ENCODE measurements at regions not wholly inside any gene's neighbourhood (a gene's known extent, or its start where the extent isn't known, plus 50 kb on each side); places are given as distances from the start of the nearest gene placed in this dataset.

DNA sequence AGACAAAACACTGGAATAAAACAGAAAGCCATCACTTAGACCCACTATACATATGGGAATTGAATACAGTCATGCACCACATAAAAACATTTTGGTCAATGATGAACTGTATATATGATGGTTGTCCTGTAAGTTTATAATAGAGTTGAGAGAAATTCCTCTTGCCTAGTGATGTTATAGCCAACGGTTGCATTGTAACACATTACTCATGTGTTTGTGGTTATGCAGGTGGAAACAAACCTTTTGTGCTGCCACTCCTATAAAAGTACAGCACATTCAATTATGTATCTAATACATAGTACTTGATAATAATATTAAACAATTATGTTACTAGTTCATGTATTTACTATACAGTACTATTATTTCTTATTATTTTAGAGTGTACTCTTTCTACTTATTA lies 381.2 kb upstream of the MBL2 start:
- TF ChIP-seq, protein P1, sequence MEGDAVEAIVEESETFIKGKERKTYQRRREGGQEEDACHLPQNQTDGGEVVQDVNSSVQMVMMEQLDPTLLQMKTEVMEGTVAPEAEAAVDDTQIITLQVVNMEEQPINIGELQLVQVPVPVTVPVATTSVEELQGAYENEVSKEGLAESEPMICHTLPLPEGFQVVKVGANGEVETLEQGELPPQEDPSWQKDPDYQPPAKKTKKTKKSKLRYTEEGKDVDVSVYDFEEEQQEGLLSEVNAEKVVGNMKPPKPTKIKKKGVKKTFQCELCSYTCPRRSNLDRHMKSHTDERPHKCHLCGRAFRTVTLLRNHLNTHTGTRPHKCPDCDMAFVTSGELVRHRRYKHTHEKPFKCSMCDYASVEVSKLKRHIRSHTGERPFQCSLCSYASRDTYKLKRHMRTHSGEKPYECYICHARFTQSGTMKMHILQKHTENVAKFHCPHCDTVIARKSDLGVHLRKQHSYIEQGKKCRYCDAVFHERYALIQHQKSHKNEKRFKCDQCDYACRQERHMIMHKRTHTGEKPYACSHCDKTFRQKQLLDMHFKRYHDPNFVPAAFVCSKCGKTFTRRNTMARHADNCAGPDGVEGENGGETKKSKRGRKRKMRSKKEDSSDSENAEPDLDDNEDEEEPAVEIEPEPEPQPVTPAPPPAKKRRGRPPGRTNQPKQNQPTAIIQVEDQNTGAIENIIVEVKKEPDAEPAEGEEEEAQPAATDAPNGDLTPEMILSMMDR (IDR thresholded peaks at IDR 0.05; ENCODE audit: low read depth, low read length): no peak
- no peaks in the 10 kb centered on the region for H3K27me3 ChIP-seq (ENCODE audit: insufficient read depth, low read depth, severe bottlenecking)

DNA sequence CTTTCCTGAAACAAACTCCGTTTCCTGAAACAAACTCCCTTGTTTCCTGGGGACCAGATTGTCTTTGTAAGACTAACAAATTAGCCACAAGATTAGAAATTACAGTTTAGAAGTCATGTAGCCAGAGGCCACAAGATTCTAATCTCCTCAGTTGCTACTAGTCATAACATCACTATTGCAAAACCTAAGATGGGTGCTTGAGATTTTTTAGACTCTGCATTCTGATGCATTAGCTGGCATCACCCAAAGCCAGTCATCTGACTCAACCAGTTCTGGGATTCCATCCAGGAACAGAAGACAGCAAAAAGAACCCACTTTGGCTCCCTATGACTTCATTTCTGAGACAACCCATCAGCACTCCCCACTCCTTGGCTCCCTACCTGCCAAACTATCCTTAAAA lies 367.9 kb upstream of the MBL2 start:
- TF ChIP-seq, protein P1 (IDR thresholded peaks at IDR 0.05; ENCODE audit: low read depth, low read length): no peak
- Histone ChIP-seq H3K27me3 (ENCODE audit: insufficient read depth, low read depth, severe bottlenecking) (no peaks in the 10 kb centered on the region), H3K27ac (no peak overlapping the region), H3K9me3 (ENCODE audit: severe bottlenecking) (no peaks in the 10 kb centered on the region), H3K36me3 (no peaks in the 10 kb centered on the region), H3K4me3 (ENCODE audit: low read depth, low read length) (no peak overlapping the region)
- DNase-seq: no peak

More for the DNA sequence above, 381.2 kb upstream of the MBL2 start:
- DNase-seq: no peak
- no peak overlapping the region for H3K27ac ChIP-seq
- H3K9me3 ChIP-seq (ENCODE audit: severe bottlenecking): no peaks in the 10 kb centered on the region
- no peaks in the 10 kb centered on the region for H3K36me3 ChIP-seq
- H3K4me3 ChIP-seq (ENCODE audit: low read depth, low read length): no peak overlapping the region

- no peak overlapping the region for H3K27ac ChIP-seq
- H3K9me3 ChIP-seq (ENCODE audit: severe bottlenecking): no peaks in the 10 kb centered on the region
- no peak for DNase-seq
- H3K4me3 ChIP-seq (ENCODE audit: low read depth, low read length): no peak overlapping the region
- H3K36me3 ChIP-seq: no peaks in the 10 kb centered on the region
- TF ChIP-seq, protein P1 (IDR thresholded peaks at IDR 0.05; ENCODE audit: low read depth, low read length): no peak
- no peaks in the 10 kb centered on the region for H3K27me3 ChIP-seq (ENCODE audit: insufficient read depth, low read depth, severe bottlenecking)
These were observed 363.3 kb upstream of the MBL2 start for GRCh38 chr10:53135897-53136253.

DNA sequence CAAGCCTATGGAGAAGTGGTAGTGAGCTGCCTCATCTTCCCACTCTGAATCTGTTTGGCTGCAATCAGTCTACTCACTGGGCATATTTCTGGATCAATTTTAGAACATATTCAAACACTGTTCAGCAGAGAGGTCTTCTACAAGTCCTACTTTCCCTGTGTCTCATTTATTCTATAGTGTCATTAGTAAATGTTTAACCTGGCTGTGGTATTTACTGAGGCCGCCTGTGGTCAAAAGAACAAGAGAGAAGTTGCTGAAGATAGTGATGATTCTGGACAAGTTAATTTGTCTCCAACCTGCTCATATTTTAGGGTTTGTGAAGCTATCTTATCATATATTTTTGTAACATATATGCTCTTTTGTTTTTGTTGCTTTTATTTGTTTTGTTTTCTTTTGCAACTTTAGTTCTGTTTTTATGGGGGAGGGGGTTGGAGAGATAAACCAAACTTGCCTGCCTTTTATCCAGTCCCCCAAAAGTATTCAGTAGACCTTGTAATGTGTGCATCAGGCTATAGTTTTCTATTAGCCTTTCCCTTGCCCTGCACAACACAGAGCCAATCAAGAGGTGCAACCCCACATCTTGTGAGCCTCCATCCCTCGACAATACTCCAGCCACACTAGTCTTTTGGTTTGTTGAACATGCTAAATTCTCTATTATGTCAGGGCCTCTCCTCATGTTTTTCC lies 362.8 kb upstream of the MBL2 start:
- H3K36me3 ChIP-seq: no peaks in the 10 kb centered on the region
- no peak for DNase-seq
- TF ChIP-seq, protein P1 (IDR thresholded peaks at IDR 0.05; ENCODE audit: low read depth, low read length): no peak
- no peak overlapping the region for H3K4me3 ChIP-seq (ENCODE audit: low read depth, low read length)
- no peak overlapping the region for H3K27ac ChIP-seq
- no peaks in the 10 kb centered on the region for H3K27me3 ChIP-seq (ENCODE audit: insufficient read depth, low read depth, severe bottlenecking)
- no peaks in the 10 kb centered on the region for H3K9me3 ChIP-seq (ENCODE audit: severe bottlenecking)

DNA sequence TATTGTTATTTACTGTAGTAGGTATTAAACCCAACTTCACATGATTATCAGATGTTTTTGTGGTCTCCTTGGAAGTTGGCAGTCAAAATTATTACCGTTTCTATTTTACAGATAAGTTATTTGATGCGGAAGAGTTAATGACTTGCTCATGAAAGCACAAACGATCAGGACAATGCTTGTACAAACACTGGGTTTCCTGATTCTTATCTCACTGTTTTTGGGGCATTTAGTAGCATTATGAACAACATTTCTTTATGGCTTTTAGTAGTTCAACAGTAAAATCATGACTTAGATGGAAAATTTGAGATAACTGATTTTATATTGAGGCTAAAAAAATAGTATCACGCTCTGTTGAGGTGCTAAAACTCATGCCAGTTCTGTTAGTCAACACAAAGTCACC lies 361.5 kb upstream of the MBL2 start:
- no peaks in the 10 kb centered on the region for H3K27me3 ChIP-seq (ENCODE audit: insufficient read depth, low read depth, severe bottlenecking)
- TF ChIP-seq, protein P1 (IDR thresholded peaks at IDR 0.05; ENCODE audit: low read depth, low read length): no peak
- DNase-seq: no peak
- H3K27ac ChIP-seq: no peak overlapping the region
- H3K9me3 ChIP-seq (ENCODE audit: severe bottlenecking): no peaks in the 10 kb centered on the region
- no peaks in the 10 kb centered on the region for H3K36me3 ChIP-seq
- H3K4me3 ChIP-seq (ENCODE audit: low read depth, low read length): no peak overlapping the region

- no peaks in the 10 kb centered on the region for H3K36me3 ChIP-seq
- no peaks in the 10 kb centered on the region for H3K9me3 ChIP-seq (ENCODE audit: severe bottlenecking)
- no peak for DNase-seq
- H3K4me3 ChIP-seq (ENCODE audit: low read depth, low read length): no peak overlapping the region
- TF ChIP-seq, protein P1 (IDR thresholded peaks at IDR 0.05; ENCODE audit: low read depth, low read length): no peak
- no peak overlapping the region for H3K27ac ChIP-seq
- no peaks in the 10 kb centered on the region for H3K27me3 ChIP-seq (ENCODE audit: insufficient read depth, low read depth, severe bottlenecking)
These were observed 357.8 kb upstream of the MBL2 start for GRCh38 chr10:53130337-53130736.

All from WERI-Rb-1 (cell line).